GM12892 (cell line): ENCODE measurements at regions not wholly inside any gene's neighbourhood (a gene's known extent, or its start where the extent isn't known, plus 50 kb on each side); places are given as distances from the start of the nearest gene placed in this dataset.

Experiments
- DNase-seq: peaks from one replicate; pipeline ENCODE4 v3.0.0; 2011; ENCODE audit not compliant: insufficient read length
- FAIRE-seq: peaks from 2 replicates; lab custom pipeline; 2011; peaks lifted over from hg19 to GRCh38; lab: Jason Lieb, UNC
- POLR2A ChIP-seq: IDR thresholded peaks from 2 replicates; pipeline ENCODE4 v1.6.1; 2011; ENCODE audit warnings: low read depth, low read length, control low read depth
- POLR2AphosphoS5 ChIP-seq: IDR thresholded peaks from 2 replicates; pipeline ENCODE4 v1.6.1; 2011; ENCODE audit warnings: low read depth, low read length, control low read depth
- TAF1 ChIP-seq: IDR thresholded peaks from 2 replicates; pipeline ENCODE4 v1.6.1; 2011; ENCODE audit warnings: low read depth, mild to moderate bottlenecking, control low read depth, low read length, borderline replicate concordance

GRCh38 chr3:25899352-25900101 is 109.6 kb downstream of the OXSM start:
- no peak for FAIRE-seq
- TF ChIP-seq TAF1 (no peak), POLR2A (no peak), POLR2AphosphoS5 (no peak)
- no peak for DNase-seq

- DNase-seq (no peak), FAIRE-seq (no peak)
- TF ChIP-seq TAF1 (no peak), POLR2A (no peak), POLR2AphosphoS5 (no peak)
Measured at GRCh38 chr3:25900161-25900560, 110.3 kb downstream of the OXSM start.

GRCh38 chr3:25901796-25902195 is 111.9 kb downstream of the OXSM start:
- DNase-seq (no peak), FAIRE-seq (no peak)
- TF ChIP-seq TAF1 (no peak), POLR2A (no peak), POLR2AphosphoS5 (no peak)

- no peak for TF ChIP-seq POLR2AphosphoS5
- no peak for TF ChIP-seq POLR2A
- TF ChIP-seq TAF1: no peak
- no peak for DNase-seq
Measured at GRCh38 chr3:25902586-25902985, 112.7 kb downstream of the OXSM start.

DNA sequence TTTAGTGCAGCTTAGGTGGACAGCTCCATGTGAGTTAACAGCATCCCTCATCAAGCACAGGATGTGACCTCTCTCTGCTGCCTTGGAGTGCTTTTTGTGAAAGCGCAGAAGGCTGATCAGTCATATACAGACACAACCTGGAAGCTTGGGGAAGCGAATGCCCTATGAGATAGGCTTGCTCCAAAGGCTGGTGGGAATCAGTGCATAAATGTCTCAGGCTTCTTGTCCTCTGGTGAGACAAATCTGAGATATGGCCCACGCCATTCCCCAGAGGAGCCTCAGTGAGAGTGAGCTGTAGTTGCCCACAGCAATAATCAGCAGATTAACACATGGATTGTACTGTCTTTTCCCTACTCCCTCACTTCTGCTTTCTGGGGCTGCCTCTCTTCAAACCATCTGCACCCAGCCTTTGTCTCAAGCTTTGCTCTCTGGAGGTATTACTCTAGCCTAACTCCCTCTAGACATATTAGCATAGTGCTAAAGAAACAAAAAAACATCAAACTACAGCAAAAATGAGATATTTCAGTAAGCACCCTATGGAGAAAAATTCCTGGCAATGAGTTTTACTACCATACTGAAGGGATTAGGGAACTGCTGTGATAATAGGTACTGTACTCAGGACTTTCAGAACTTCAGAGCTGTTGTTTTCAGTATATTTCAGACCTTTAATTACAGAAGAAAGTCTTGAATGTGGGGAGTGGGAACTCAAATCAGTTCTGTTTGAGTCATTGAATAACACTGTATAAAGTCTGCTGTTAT is 113.7 kb downstream of the OXSM start:
- FAIRE-seq: no peak
- TF ChIP-seq POLR2A: no peak
- no peak for TF ChIP-seq POLR2AphosphoS5
- TF ChIP-seq TAF1: no peak
- no peak for DNase-seq

More at GRCh38 chr3:25902586-25902985, 112.7 kb downstream of the OXSM start:
- FAIRE-seq: no peak

GRCh38 chr3:25904206-25904605 is 114.3 kb downstream of the OXSM start:
- no peak for FAIRE-seq
- no peak for TF ChIP-seq POLR2A
- TF ChIP-seq POLR2AphosphoS5: no peak
- no peak for TF ChIP-seq TAF1
- DNase-seq: no peak

DNA sequence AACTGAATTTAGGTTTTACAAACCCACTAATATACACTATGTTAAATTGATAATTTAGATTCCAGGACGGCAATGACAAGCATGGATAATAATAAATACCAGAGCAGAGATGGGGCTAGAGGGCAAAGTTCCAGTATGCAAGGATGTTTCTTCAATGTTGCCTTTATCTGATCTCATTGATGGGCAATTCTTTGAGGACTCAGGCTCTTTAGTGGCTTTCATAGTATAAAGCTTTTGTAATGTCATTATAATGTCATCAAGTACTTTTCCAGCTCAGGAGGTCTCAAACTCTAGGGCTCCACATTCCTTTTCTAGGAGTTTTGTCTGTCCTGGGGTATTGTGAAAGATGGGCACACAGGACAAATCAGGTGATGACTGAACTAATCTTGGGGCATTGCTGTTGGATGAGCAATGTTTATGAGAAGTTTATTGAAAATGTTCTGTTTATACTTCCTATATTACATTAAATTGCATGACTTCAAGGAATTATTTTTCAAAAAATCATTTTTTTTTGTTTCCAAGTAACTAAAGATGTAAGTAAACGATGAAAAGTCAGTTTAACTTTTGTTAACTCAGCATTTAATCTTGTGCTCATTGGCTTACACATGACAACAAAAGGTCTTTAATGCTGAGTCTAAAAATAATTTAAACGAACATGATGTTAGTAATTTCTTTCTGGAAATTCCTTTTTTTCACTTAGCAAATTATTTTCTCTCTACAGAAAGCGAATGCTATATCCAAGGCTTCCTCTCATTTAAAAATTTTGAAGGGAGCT is 116.4 kb downstream of the OXSM start:
- no peak for TF ChIP-seq POLR2AphosphoS5
- no peak for TF ChIP-seq POLR2A
- TF ChIP-seq TAF1: no peak
- no peak for DNase-seq
- no peak for FAIRE-seq

- DNase-seq (no peak), FAIRE-seq (no peak)
- TF ChIP-seq TAF1 (no peak), POLR2AphosphoS5 (no peak), POLR2A (no peak)
Measured at GRCh38 chr3:25907081-25907480, 117.2 kb downstream of the OXSM start.

DNA sequence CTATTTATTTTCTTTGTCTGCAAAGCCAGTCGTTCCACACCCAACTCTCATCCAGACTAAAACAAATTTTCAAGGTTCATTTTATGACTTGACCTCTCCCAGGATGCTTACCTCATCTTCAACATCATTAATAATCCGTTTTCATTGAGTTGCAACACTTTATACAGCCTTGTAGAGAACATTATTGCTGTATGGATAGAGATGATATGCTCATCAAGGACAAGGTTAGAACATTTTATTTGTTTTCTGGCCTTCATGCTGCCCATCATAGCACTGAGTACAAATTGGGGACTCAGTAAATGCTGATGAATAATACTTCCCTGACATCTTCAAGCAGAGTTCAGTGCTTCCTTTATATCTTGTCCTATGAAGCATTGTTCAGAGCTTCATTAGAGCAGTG is 120.2 kb downstream of the OXSM start:
- FAIRE-seq: no peak
- no peak for DNase-seq
- TF ChIP-seq TAF1 (no peak), POLR2AphosphoS5 (no peak), POLR2A (no peak)

- no peak for DNase-seq
Measured at GRCh38 chr3:25910997-25911396, 121.1 kb downstream of the OXSM start.

GRCh38 chr3:25911525-25912295 is 121.8 kb downstream of the OXSM start:
- TF ChIP-seq POLR2AphosphoS5 (no peak), POLR2A (no peak), TAF1 (no peak)
- no peak for DNase-seq

More at GRCh38 chr3:25910997-25911396, 121.1 kb downstream of the OXSM start:
- TF ChIP-seq POLR2A (no peak), TAF1 (no peak), POLR2AphosphoS5 (no peak)
- no peak for FAIRE-seq

More at GRCh38 chr3:25911525-25912295, 121.8 kb downstream of the OXSM start:
- no peak for FAIRE-seq
